Hypothalamus (tissue), 51 donors: ENCODE measurements at regions not wholly inside any gene's neighbourhood (a gene's known extent, or its start where the extent isn't known, plus 50 kb on each side); places are given as distances from the start of the nearest gene placed in this dataset.
"Not testable (repeated sequence)": the region's sequence is repeated elsewhere in the genome, so short reads cannot be mapped to it uniquely, and the experiment has no call there.

Experiments used
- DNase-seq, 51 donors: peaks; one replicate each; lab custom pipeline; 2025; lab: John Stamatoyannopoulos, UW

GRCh38 chr6:12348530-12349511, 58.7 kb downstream of the EDN1 start:
- no peak for DNase-seq

GRCh38 chr6:12350644-12351170, 60.5 kb downstream of the EDN1 start:
- DNase-seq = no peak

GRCh38 chr6:12351672-12352071, 61.5 kb downstream of the EDN1 start:
- DNase-seq = no peak

GRCh38 chr6:12353731-12354130, 63.6 kb downstream of the EDN1 start:
- DNase-seq = no peak

- DNase-seq = peak in 1 of 51 donors; percentile 11
Observed at GRCh38 chr6:12354499-12354898, 64.3 kb downstream of the EDN1 start.

- no peak for DNase-seq
Observed at GRCh38 chr6:12355354-12355753, 65.2 kb downstream of the EDN1 start.

GRCh38 chr6:12356431-12356830, 66.3 kb downstream of the EDN1 start:
- DNase-seq = no peak

- peak in 4 of 51 donors; percentile 2 to 6 (median 4) for DNase-seq
Observed at GRCh38 chr6:12356983-12357972, 67.1 kb downstream of the EDN1 start.

GRCh38 chr6:12359036-12359435, 68.9 kb downstream of the EDN1 start:
- DNase-seq = no peak

- DNase-seq = no peak
Observed at GRCh38 chr6:12361042-12361765, 71.0 kb downstream of the EDN1 start.

GRCh38 chr6:12363277-12363650, 73.1 kb downstream of the EDN1 start:
- not testable (repeated sequence) for DNase-seq

- DNase-seq = no peak
Observed at GRCh38 chr6:12363651-12364381, 73.7 kb downstream of the EDN1 start.

- DNase-seq = no peak
Observed at GRCh38 chr6:12364621-12365020, 74.5 kb downstream of the EDN1 start.

GRCh38 chr6:12366731-12367130, 76.6 kb downstream of the EDN1 start:
- DNase-seq = no peak

GRCh38 chr6:12367412-12367811, 77.3 kb downstream of the EDN1 start:
- no peak for DNase-seq

GRCh38 chr6:12369355-12369754, 79.2 kb downstream of the EDN1 start:
- DNase-seq = no peak

GRCh38 chr6:12369781-12370262, 79.7 kb downstream of the EDN1 start:
- no peak for DNase-seq

- DNase-seq = no peak
Observed at GRCh38 chr6:12371151-12371550, 81.0 kb downstream of the EDN1 start.

- no peak for DNase-seq
Observed at GRCh38 chr6:12371641-12372146, 81.5 kb downstream of the EDN1 start.
